K562 (cell line): ENCODE measurements at regions not wholly inside any gene's neighbourhood (a gene's known extent, or its start where the extent isn't known, plus 50 kb on each side); places are given as distances from the start of the nearest gene placed in this dataset.

ENCODE experiments used
- EP300 ChIP-seq: IDR thresholded peaks from 2 replicates; pipeline ENCODE4 v1.6.1; 2012; ENCODE audit warnings: low read length, improper control_type of control experiment
- HMG20A ChIP-seq: fragments of 450-650 bp; formaldehyde crosslinking; conservative IDR thresholded peaks from 2 replicates; pipeline ENCODE4 v1.4.0; 2020; ENCODE audit warnings: mild to moderate bottlenecking, mixed read lengths
- ZFX ChIP-seq: sonication (generic); formaldehyde crosslinking; IDR thresholded peaks from 2 replicates; pipeline ENCODE4 v1.8.0; 2022; ENCODE audit warnings: mild to moderate bottlenecking, missing genetic modification reagents, moderate library complexity
- ZNF384 ChIP-seq: IDR thresholded peaks from 2 replicates; pipeline ENCODE4 v1.6.1; 2012; ENCODE audit warnings: low read depth, low read length, improper control_type of control experiment
- TF ChIP-seq, protein P1 (sequence below), 3 experiments: IDR thresholded peaks in 2 of 3; conservative IDR thresholded peaks in 1 of 3; 2 replicates each; pipeline ENCODE4 v1.5.1; 2011 to 2012; ENCODE audit warnings: low read length in 3 of 3, mild to moderate bottlenecking in 3 of 3, control low read depth in 2 of 3, improper control_type of control experiment in 1 of 3, inconsistent platforms in 1 of 3, low read depth in 1 of 3, mixed read lengths in 1 of 3, moderate library complexity in 1 of 3; ENCODE audit not compliant: insufficient read depth in 2 of 3
- TF ChIP-seq, protein P2 (sequence below): fragments of 450-650 bp; formaldehyde crosslinking; IDR thresholded peaks from 2 replicates; pipeline ENCODE4 v1.4.0; 2020; ENCODE audit warnings: mild to moderate bottlenecking, moderate library complexity
- TF ChIP-seq, protein P3 (sequence below): fragments of 450-650 bp; formaldehyde crosslinking; IDR thresholded peaks from 2 replicates; pipeline ENCODE4 v1.4.0; 2022; ENCODE audit warnings: mild to moderate bottlenecking, moderate library complexity

DNA sequence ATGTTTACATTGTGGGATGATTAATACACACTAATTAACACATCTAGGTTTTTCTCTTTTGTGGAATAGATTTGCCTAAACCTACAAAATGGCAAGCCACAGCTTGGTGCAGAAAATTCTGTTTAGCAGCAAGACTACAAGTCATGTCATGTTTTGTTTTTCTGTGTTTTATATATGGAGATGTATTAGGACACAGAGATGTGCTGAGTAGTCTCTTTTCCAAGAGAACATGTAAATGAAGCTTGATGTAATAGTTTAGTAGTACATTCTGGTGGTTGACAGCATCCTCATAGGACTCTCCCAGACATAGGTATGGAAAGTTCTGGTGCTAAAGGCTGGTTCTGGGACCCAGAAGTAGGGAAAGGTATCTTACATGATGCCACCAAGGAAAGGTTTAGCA is 1345.4 kb downstream of the CDH11 start:
- TF ChIP-seq EP300: no peak
- no peak for TF ChIP-seq ZFX
- TF ChIP-seq, protein P1, sequence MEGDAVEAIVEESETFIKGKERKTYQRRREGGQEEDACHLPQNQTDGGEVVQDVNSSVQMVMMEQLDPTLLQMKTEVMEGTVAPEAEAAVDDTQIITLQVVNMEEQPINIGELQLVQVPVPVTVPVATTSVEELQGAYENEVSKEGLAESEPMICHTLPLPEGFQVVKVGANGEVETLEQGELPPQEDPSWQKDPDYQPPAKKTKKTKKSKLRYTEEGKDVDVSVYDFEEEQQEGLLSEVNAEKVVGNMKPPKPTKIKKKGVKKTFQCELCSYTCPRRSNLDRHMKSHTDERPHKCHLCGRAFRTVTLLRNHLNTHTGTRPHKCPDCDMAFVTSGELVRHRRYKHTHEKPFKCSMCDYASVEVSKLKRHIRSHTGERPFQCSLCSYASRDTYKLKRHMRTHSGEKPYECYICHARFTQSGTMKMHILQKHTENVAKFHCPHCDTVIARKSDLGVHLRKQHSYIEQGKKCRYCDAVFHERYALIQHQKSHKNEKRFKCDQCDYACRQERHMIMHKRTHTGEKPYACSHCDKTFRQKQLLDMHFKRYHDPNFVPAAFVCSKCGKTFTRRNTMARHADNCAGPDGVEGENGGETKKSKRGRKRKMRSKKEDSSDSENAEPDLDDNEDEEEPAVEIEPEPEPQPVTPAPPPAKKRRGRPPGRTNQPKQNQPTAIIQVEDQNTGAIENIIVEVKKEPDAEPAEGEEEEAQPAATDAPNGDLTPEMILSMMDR (IDR thresholded peaks at IDR 0.05 in 2 of 3, conservative IDR thresholded peaks at IDR 0.05 in 1 of 3; ENCODE audit: insufficient read depth in 2 of 3, low read depth in 1 of 3, low read length in 3 of 3): no peak
- TF ChIP-seq, protein P2, sequence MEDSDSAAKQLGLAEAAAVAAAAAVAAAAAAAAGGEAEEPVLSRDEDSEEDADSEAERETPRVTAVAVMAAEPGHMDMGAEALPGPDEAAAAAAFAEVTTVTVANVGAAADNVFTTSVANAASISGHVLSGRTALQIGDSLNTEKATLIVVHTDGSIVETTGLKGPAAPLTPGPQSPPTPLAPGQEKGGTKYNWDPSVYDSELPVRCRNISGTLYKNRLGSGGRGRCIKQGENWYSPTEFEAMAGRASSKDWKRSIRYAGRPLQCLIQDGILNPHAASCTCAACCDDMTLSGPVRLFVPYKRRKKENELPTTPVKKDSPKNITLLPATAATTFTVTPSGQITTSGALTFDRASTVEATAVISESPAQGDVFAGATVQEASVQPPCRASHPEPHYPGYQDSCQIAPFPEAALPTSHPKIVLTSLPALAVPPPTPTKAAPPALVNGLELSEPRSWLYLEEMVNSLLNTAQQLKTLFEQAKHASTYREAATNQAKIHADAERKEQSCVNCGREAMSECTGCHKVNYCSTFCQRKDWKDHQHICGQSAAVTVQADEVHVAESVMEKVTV: no peak
- TF ChIP-seq HMG20A: no peak
- TF ChIP-seq, protein P3, sequence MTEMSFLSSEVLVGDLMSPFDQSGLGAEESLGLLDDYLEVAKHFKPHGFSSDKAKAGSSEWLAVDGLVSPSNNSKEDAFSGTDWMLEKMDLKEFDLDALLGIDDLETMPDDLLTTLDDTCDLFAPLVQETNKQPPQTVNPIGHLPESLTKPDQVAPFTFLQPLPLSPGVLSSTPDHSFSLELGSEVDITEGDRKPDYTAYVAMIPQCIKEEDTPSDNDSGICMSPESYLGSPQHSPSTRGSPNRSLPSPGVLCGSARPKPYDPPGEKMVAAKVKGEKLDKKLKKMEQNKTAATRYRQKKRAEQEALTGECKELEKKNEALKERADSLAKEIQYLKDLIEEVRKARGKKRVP: no peak
- TF ChIP-seq ZNF384: no peak
